Endothelial cell of umbilical vein (primary cell): ENCODE measurements at regions not wholly inside any gene's neighbourhood (a gene's known extent, or its start where the extent isn't known, plus 50 kb on each side); places are given as distances from the start of the nearest gene placed in this dataset.
"Not testable (repeated sequence)": the region's sequence is repeated elsewhere in the genome, so short reads cannot be mapped to it uniquely, and the experiment has no call there.

Experiments
- BruUV-seq: library from RNA; stranded (reverse); fragments of 400-500 nt; replicated peaks from 2 replicates; lab custom pipeline; 2021; lab: Mats Ljungman, UMichigan
- CTCF ChIA-PET: fragments of 300-600, 350-600 bp; sonication (Branson Sonifier 250); formaldehyde crosslinking; loops from one replicate; lab custom pipeline; 2021; ENCODE audit warnings: antibody characterized with exemption, inconsistent platforms; lab: Charles Lee
- POLR2A ChIA-PET: fragments of 300-600, 350-600 bp; sonication (Branson Sonifier 250); formaldehyde crosslinking; loops from one replicate; lab custom pipeline; 2021; ENCODE audit warnings: antibody characterized with exemption, inconsistent platforms; lab: Charles Lee
- DNase-seq: peaks from one replicate; pipeline ENCODE4 v3.0.0-alpha.2; 2011; ENCODE audit warnings: low read depth, low spot score
- FAIRE-seq: peaks from 2 replicates; lab custom pipeline; 2011; peaks lifted over from hg19 to GRCh38; lab: Jason Lieb, UNC
- H2AFZ ChIP-seq: 2 replicates; pipeline ENCODE4 v1.6.0; 2012; ENCODE audit warnings: low read depth, low read length, control low read depth, inconsistent platforms
- H3K27ac ChIP-seq: 2 replicates; pipeline ENCODE4 v1.5.1; 2011; ENCODE audit warnings: low read depth, mild to moderate bottlenecking, control low read depth, low read length, moderate library complexity; ENCODE audit not compliant: insufficient read depth
- H3K27me3 ChIP-seq, 2 experiments: 2 replicates each; pipeline versions ENCODE4 v1.6.0 to v1.6.1; 2011; ENCODE audit warnings: low read length in 2 of 2, mixed read lengths in 1 of 2; ENCODE audit not compliant: control insufficient read depth in 2 of 2, insufficient read depth in 2 of 2
- H3K36me3 ChIP-seq, 2 experiments: 2 replicates in 1 of 2; 3 replicates in 1 of 2; pipeline ENCODE4 v1.5.1; 2011; ENCODE audit warnings: low read length in 2 of 2, mild to moderate bottlenecking in 1 of 2, moderate library complexity in 1 of 2; ENCODE audit not compliant: control insufficient read depth in 2 of 2, insufficient read depth in 2 of 2; ENCODE audit errors: extremely low read depth in 1 of 2
- H3K4me1 ChIP-seq: 3 replicates; pipeline ENCODE4 v1.5.1; 2011; ENCODE audit warnings: mild to moderate bottlenecking, low read length; ENCODE audit not compliant: control insufficient read depth, insufficient read depth; ENCODE audit errors: extremely low read depth
- H3K4me2 ChIP-seq: 2 replicates; pipeline ENCODE4 v1.6.1; 2011; ENCODE audit warnings: low read length, control low read depth, mixed read lengths; ENCODE audit not compliant: insufficient read depth
- H3K4me3 ChIP-seq, 3 experiments: fragments of 200-600 bp in 1 of 3; sonication (generic), shearing (Covaris generic) in 1 of 3; replicated peaks in 1 of 3; 2 replicates each; pipeline ENCODE4 v1.5.1; 2011 to 2016; ENCODE audit warnings: control low read depth in 3 of 3, low read length in 3 of 3, mild to moderate bottlenecking in 2 of 3, inconsistent platforms in 1 of 3, low read depth in 1 of 3, moderate library complexity in 1 of 3; ENCODE audit not compliant: insufficient read depth in 1 of 3
- H3K79me2 ChIP-seq: 2 replicates; pipeline ENCODE4 v1.6.0; 2012; ENCODE audit warnings: low read length, inconsistent platforms; ENCODE audit not compliant: control insufficient read depth, insufficient read depth
- H3K9ac ChIP-seq: replicated peaks from 2 replicates; pipeline ENCODE3; 2011; ENCODE audit warnings: low read length, control low read depth; ENCODE audit not compliant: insufficient read depth; ENCODE audit errors: extremely low read depth
- H3K9me1 ChIP-seq: replicated peaks from 3 replicates; pipeline ENCODE4 v1.6.0; 2011; ENCODE audit warnings: mild to moderate bottlenecking, low read length; ENCODE audit not compliant: control insufficient read depth, insufficient read depth; ENCODE audit errors: extremely low read depth
- H3K9me3 ChIP-seq: replicated peaks from 2 replicates; pipeline ENCODE4 v1.5.1; 2012; ENCODE audit warnings: low read length, inconsistent platforms; ENCODE audit not compliant: control insufficient read depth, insufficient read depth
- H4K20me1 ChIP-seq: replicated peaks from 2 replicates; pipeline ENCODE3; 2011; ENCODE audit warnings: mild to moderate bottlenecking, low read length; ENCODE audit not compliant: control insufficient read depth, insufficient read depth; ENCODE audit errors: extremely low read depth
- GATA2 ChIP-seq: IDR thresholded peaks from 2 replicates; pipeline ENCODE4 v1.7.0; 2011; ENCODE audit warnings: low read depth, mild to moderate bottlenecking, moderate library complexity, mixed read lengths, low read length; ENCODE audit not compliant: insufficient read length, insufficient read depth
- JUN ChIP-seq: IDR thresholded peaks from 2 replicates; pipeline ENCODE4 v1.6.1; 2011; ENCODE audit warnings: borderline replicate concordance, low read depth; ENCODE audit not compliant: insufficient read length, insufficient read depth
- dilution Hi-C: fragments of 300-500 bp; cut with MboI; formaldehyde crosslinking; loops from one replicate; pipeline ENCODE4 v1.15.0; 2019; ENCODE audit warnings: low sequenced_read_pairs; ENCODE audit not compliant: extremely low pct_ligation_motif_present
- intact Hi-C: fragments of 100-400 bp; cut with micrococcal nuclease; formaldehyde crosslinking; loops from one replicate; pipeline ENCODE4 v1.10.0; 2022

DNA sequence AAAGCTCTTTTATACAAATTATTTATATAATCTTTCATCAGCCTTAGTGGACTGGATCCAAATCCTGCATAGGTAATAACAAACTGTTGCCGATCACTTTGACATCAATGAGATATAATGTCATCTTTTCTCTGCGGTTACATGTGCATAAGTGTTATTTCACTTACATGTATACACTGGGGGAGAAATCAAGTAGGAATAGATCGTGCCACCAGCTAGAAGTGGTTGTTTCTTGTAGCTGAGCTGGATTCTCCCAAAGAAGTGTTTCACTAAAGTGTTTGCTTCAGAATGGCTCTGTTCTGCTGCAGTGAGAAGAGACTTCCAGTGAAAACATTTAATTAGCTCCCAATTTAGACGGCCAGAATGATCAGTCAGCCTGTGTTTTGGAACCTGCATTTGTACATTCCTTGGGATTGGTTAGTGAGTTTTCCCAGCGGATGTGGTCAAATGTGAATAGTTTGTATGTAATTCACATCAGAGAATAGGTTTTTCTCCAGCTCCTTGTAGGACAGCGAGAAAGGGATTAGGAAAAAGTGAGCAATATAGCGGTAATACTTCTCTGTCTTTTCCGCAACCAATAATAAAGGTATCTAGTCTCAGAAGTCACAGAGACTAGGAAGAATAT, 163.1 kb upstream of the CCN2 start:
- Histone ChIP-seq H3K79me2 (no peaks in the 10 kb centered on the region), H3K27ac (no peak overlapping the region), H2AFZ (no peak overlapping the region), H3K9me1 (no peaks in the 10 kb centered on the region), H3K9me3 (peaks cover 3% of the 10 kb centered on the region), H3K4me1 (peaks cover 12% of the 10 kb centered on the region), H3K36me3 (no peaks in the 10 kb centered on the region), H3K4me3 (no peak overlapping the region), H3K9ac (no peak overlapping the region), H3K4me2 (no peak overlapping the region), H4K20me1 (no peaks in the 10 kb centered on the region), H3K27me3 (no peaks in the 10 kb centered on the region)
- ChIA-PET POLR2A (no interaction called here), CTCF (interaction anchor here (0.8 to 2.9 kb wide), 5 partner anchors 9 to 104 kb away, joined by 3 to 10 read pairs (median 9); no protein-coding TSS in a partner anchor)
- intact Hi-C loops: no loop called here
- dilution Hi-C loops: no loop called here
- BruUV-seq: no TSS peak
- TF ChIP-seq GATA2: no peak
- no peak for TF ChIP-seq JUN
- FAIRE-seq (no peak), DNase-seq (no peak)

DNA sequence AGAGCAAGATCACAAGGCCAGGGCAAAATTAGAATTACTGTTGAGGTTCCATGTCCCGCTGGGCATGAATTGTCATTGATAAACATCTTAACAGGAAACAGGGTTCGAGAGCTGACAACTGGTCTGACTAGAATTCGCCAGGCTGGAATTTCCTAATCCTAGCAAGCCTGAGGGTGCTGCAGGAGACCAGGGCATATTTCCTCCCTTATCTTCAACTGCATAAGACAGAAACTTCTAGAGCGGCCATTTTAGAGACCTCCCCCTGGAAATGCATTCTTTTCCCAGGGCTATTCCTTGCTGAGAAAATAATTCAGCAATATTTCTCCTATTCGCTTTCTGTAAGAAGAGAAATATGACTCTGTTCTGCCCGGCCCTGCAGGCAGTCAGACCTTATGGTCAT, 158.6 kb upstream of the CCN2 start:
- dilution Hi-C loops, FAIRE-seq, POLR2A ChIA-PET, intact Hi-C loops, H3K4me2 ChIP-seq, H3K36me3 ChIP-seq, H3K4me1 ChIP-seq, H4K20me1 ChIP-seq, DNase-seq, H3K27me3 ChIP-seq, BruUV-seq, H3K79me2 ChIP-seq, H3K9ac ChIP-seq, H2AFZ ChIP-seq, H3K9me1 ChIP-seq, CTCF ChIA-PET, H3K4me3 ChIP-seq, H3K9me3 ChIP-seq, H3K27ac ChIP-seq: not testable (repeated sequence)
